ENCODE measurements at regions not wholly inside any gene's neighbourhood (a gene's known extent, or its start where the extent isn't known, plus 50 kb on each side); places are given as distances from the start of the nearest gene placed in this dataset.

DNA sequence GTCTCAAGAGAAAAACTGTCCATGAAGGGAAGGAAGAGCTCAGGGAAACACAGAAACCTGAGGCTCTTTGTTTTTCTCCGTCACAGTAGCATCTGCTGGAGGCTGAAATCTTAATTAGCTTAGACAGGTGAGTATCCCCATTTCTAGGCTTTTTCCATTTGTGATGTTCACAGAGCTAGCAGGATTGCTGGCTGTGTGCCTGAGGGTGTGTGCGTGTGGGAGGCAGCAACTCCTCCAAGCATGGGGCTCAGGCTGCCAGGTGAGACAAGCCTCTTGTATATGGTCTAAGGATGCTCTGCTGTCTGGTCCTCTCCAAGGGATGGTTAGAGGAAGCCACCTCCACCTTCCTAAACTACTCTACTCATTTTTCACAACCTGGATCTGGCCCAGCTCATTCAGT, 569.9 kb downstream of the HS3ST4 start:
- Histone ChIP-seq H3K9me1 (ENCODE audit: control insufficient read depth, insufficient read depth, low read length) (no peaks in the 10 kb centered on the region), H3K4me2 (ENCODE audit: insufficient read depth, low read length) (no peak overlapping the region), H4K20me1 (replicated peaks; ENCODE audit: control insufficient read depth, insufficient read depth, low read length) (no peaks in the 10 kb centered on the region), H2AFZ (ENCODE audit: low read depth, low read length) (no peak overlapping the region), H3K9ac (ENCODE audit: insufficient read depth in 1 of 2, low read depth in 2 of 2, low read length in 2 of 2) (no peak overlapping the region), H3K4me1 (replicated peaks in 1 of 2; ENCODE audit: control insufficient read depth in 2 of 2, insufficient read depth in 2 of 2, low read length in 2 of 2) (no peaks in the 10 kb centered on the region), H3K36me3 (ENCODE audit: control insufficient read depth, insufficient read depth, low read length) (no peaks in the 10 kb centered on the region), H3K4me3 (no peak overlapping the region), H3K27me3 (ENCODE audit: control insufficient read depth in 2 of 2, insufficient read depth in 2 of 2, low read length in 2 of 2) (no peaks in the 10 kb centered on the region), H3K27ac (ENCODE audit: extremely low read depth, low read depth, low read length) (no peak overlapping the region), H3K79me2 (ENCODE audit: control insufficient read depth, insufficient read depth, low read length) (no peaks in the 10 kb centered on the region), H3K9me3 (replicated peaks; ENCODE audit: control insufficient read depth, insufficient read depth, low read depth, low read length) (no peaks in the 10 kb centered on the region)
- TF ChIP-seq KDM4B (IDR thresholded peaks at IDR 0.05; ENCODE audit: borderline replicate concordance in 2 of 2, low read depth in 1 of 2) (no peak), MCM2 (IDR thresholded peaks at IDR 0.05; ENCODE audit: low read depth) (no peak), POLR2AphosphoS2 (IDR thresholded peaks at IDR 0.05; ENCODE audit: low read length) (no peak), NCOA6 (IDR thresholded peaks at IDR 0.05) (no peak), HOXB6 (CRISPR knock-in tag; IDR thresholded peaks at IDR 0.05; ENCODE audit: borderline replicate concordance) (no peak), TAF9B (IDR thresholded peaks at IDR 0.05; ENCODE audit: partially characterized antibody) (no peak), HSF4 (CRISPR knock-in tag; IDR thresholded peaks at IDR 0.05; ENCODE audit: borderline replicate concordance) (no peak), KDM5B (IDR thresholded peaks at IDR 0.05; ENCODE audit: insufficient replicate concordance, low read depth, low read length) (no peak), ATF1 (CRISPR knock-in tag; IDR thresholded peaks at IDR 0.05) (no peak), ATF1 (tag; IDR thresholded peaks at IDR 0.05) (no peak), SUPT5H (IDR thresholded peaks at IDR 0.05) (no peak)
- TF ChIP-seq, protein P1, sequence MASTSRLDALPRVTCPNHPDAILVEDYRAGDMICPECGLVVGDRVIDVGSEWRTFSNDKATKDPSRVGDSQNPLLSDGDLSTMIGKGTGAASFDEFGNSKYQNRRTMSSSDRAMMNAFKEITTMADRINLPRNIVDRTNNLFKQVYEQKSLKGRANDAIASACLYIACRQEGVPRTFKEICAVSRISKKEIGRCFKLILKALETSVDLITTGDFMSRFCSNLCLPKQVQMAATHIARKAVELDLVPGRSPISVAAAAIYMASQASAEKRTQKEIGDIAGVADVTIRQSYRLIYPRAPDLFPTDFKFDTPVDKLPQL (IDR thresholded peaks at IDR 0.05; ENCODE audit: extremely low read depth, insufficient read length), result no peak
- TF ChIP-seq, protein P2, sequence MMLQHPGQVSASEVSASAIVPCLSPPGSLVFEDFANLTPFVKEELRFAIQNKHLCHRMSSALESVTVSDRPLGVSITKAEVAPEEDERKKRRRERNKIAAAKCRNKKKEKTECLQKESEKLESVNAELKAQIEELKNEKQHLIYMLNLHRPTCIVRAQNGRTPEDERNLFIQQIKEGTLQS (IDR thresholded peaks at IDR 0.05), result no peak
- TF ChIP-seq, protein P2 (CRISPR knock-in tag; conservative IDR thresholded peaks at IDR 0.05), result no peak
- ChIA-PET POLR2A (interaction anchor here (0.7 kb wide), 1 partner anchor 437 kb away, joined by 3 read pairs; no protein-coding TSS in a partner anchor), CTCF (ENCODE audit: low intra/inter-chr PET ratio) (no interaction called here)
- ATAC-seq, result no peak
- intact Hi-C loops (cut with micrococcal nuclease) (no loop called here), in situ Hi-C loops (cut with MboI) (no loop called here)
- FAIRE-seq, result no peak
- DNase-seq (ENCODE audit: extremely low read depth in 1 of 4, low spot score in 3 of 4), result no peak
- no TSS peak for BruUV-seq (replicated peaks)
- WGBS (ENCODE audit: insufficient coverage, low coverage, missing lambda C conversion rate), result 0% methylated on average over 2 of the region's 2 CpGs
